HL-60 (cell line): ENCODE measurements at regions not wholly inside any gene's neighbourhood (a gene's known extent, or its start where the extent isn't known, plus 50 kb on each side); places are given as distances from the start of the nearest gene placed in this dataset.

Source experiments
- DNase-seq, 2 experiments: peaks; one replicate each; pipeline ENCODE4 v3.0.0-alpha.2; 2010 to 2020; ENCODE audit warnings: low read depth in 1 of 2, low spot score in 1 of 2
- H3K27ac ChIP-seq: fragments of 250-450 bp; sonication (Bioruptor Pico); replicated peaks from 2 replicates; pipeline ENCODE4 v1.5.1; 2020; ENCODE audit warnings: mild to moderate bottlenecking, moderate library complexity
- H3K27me3 ChIP-seq: fragments of 250-450 bp; sonication (Bioruptor Pico); 2 replicates; pipeline ENCODE4 v1.5.1; 2021; ENCODE audit warnings: mild to moderate bottlenecking, moderate library complexity; ENCODE audit not compliant: insufficient read depth, poor library complexity, severe bottlenecking
- H3K4me3 ChIP-seq: replicated peaks from 2 replicates; pipeline ENCODE4 v1.5.1; 2011; ENCODE audit warnings: mild to moderate bottlenecking, control low read depth, low read length; ENCODE audit not compliant: insufficient read depth
- CTCF ChIP-seq: IDR thresholded peaks from one replicate; pipeline ENCODE4 v1.5.1; 2011; ENCODE audit warnings: low read length, control low read depth, inconsistent platforms; ENCODE audit not compliant: insufficient read depth
- GABPA ChIP-seq: IDR thresholded peaks from 2 replicates; pipeline ENCODE4 v1.6.1; 2012; ENCODE audit warnings: low read depth
- POLR2AphosphoS5 ChIP-seq: IDR thresholded peaks from 2 replicates; pipeline ENCODE4 v1.6.1; 2012; ENCODE audit warnings: low read depth
- REST ChIP-seq: IDR thresholded peaks from 2 replicates; pipeline ENCODE4 v1.6.1; 2012; ENCODE audit warnings: low read depth; ENCODE audit not compliant: insufficient replicate concordance
- SPI1 ChIP-seq: IDR thresholded peaks from 2 replicates; pipeline ENCODE4 v1.6.1; 2012; ENCODE audit warnings: low read depth, mild to moderate bottlenecking, borderline replicate concordance

- no peak for DNase-seq
- no peak for TF ChIP-seq REST
- no peak for TF ChIP-seq POLR2AphosphoS5
- TF ChIP-seq GABPA: no peak
- TF ChIP-seq SPI1: no peak
- no peak for TF ChIP-seq CTCF
- Histone ChIP-seq H3K27me3 (no peaks in the 10 kb centered on the region), H3K4me3 (no peak overlapping the region), H3K27ac (no peak overlapping the region)
These were observed 408.0 kb downstream of the TMEM182 start for GRCh38 chr2:103169861-103170260.

- no peaks in the 10 kb centered on the region for H3K27me3 ChIP-seq
- no peak for DNase-seq
- no peak for TF ChIP-seq REST
- no peak for TF ChIP-seq CTCF
- no peak for TF ChIP-seq SPI1
- TF ChIP-seq POLR2AphosphoS5: no peak
- TF ChIP-seq GABPA: no peak
- H3K27ac ChIP-seq: no peak overlapping the region
- H3K4me3 ChIP-seq: no peak overlapping the region
These were observed 411.0 kb downstream of the TMEM182 start for GRCh38 chr2:103172821-103173220.

GRCh38 chr2:103174711-103175110 lies 412.9 kb downstream of the TMEM182 start:
- DNase-seq: no peak
- TF ChIP-seq GABPA (no peak), REST (no peak), SPI1 (no peak), POLR2AphosphoS5 (no peak), CTCF (no peak)
- H3K27ac ChIP-seq: no peak overlapping the region
- no peaks in the 10 kb centered on the region for H3K27me3 ChIP-seq
- no peak overlapping the region for H3K4me3 ChIP-seq
